K562 (cell line): ENCODE measurements at regions not wholly inside any gene's neighbourhood (a gene's known extent, or its start where the extent isn't known, plus 50 kb on each side); places are given as distances from the start of the nearest gene placed in this dataset.

Experiments used
- BRD4 ChIP-seq: fragments of 200-600 bp; sonication (generic); IDR thresholded peaks from 2 replicates; pipeline ENCODE4 v1.6.1; 2017; ENCODE audit warnings: inconsistent platforms
- BRD9 ChIP-seq: fragments of 450-650 bp; IDR thresholded peaks from 2 replicates; pipeline ENCODE4 v1.6.1; 2018; ENCODE audit warnings: low read depth; ENCODE audit not compliant: partially characterized antibody
- CBFA2T3 ChIP-seq: fragments of 450-650 bp; IDR thresholded peaks from 2 replicates; pipeline ENCODE4 v1.6.1; 2017
- CTBP1 ChIP-seq: fragments of 450-650 bp; IDR thresholded peaks from 2 replicates; pipeline ENCODE4 v1.6.1; 2016; ENCODE audit warnings: borderline replicate concordance
- DPF2 ChIP-seq: fragments of 450-650 bp; IDR thresholded peaks from 2 replicates; pipeline ENCODE4 v1.6.1; 2016
- EGR1 ChIP-seq: fragments of 450-650 bp; conservative IDR thresholded peaks from 2 replicates; pipeline ENCODE4 v1.6.1; 2017; ENCODE audit warnings: mild to moderate bottlenecking
- EZH2 ChIP-seq: IDR thresholded peaks from 2 replicates; pipeline ENCODE4 v1.6.1; 2012; ENCODE audit warnings: low read depth, mild to moderate bottlenecking, inconsistent platforms, low read length, borderline replicate concordance
- FOSL1 ChIP-seq: fragments of 200-800 bp; sonication (Bioruptor generic); conservative IDR thresholded peaks from 2 replicates; pipeline ENCODE4 v1.6.1; 2016; ENCODE audit warnings: missing genetic modification characterization, missing compliant biosample characterization
- FOXJ2 ChIP-seq: fragments of 200-800 bp; sonication (Bioruptor generic); IDR thresholded peaks from 2 replicates; pipeline ENCODE4 v1.6.1; 2016; ENCODE audit warnings: missing genetic modification characterization, missing compliant biosample characterization
- FOXM1 ChIP-seq, 2 experiments: fragments of 450-650 bp in 1 of 2; sonication (generic) in 1 of 2; formaldehyde crosslinking in 1 of 2; IDR thresholded peaks; 2 replicates each; pipeline versions ENCODE4 v1.6.1 to v1.9.0; 2017 to 2022; ENCODE audit warnings: low read depth in 2 of 2, mild to moderate bottlenecking in 2 of 2, missing genetic modification reagents in 1 of 2, moderate library complexity in 1 of 2
- HDAC2 ChIP-seq: fragments of 450-650 bp; IDR thresholded peaks from 2 replicates; pipeline ENCODE4 v1.6.1; 2016; ENCODE audit warnings: mild to moderate bottlenecking
- HEY1 ChIP-seq: fragments of 250-450 bp; sonication (Bioruptor Pico); IDR thresholded peaks from 2 replicates; pipeline ENCODE4 v1.5.0; 2020; ENCODE audit warnings: mild to moderate bottlenecking, moderate library complexity, borderline replicate concordance
- MTA1 ChIP-seq: fragments of 450-650 bp; IDR thresholded peaks from 2 replicates; pipeline ENCODE4 v1.6.1; 2017; ENCODE audit warnings: borderline replicate concordance
- MTA2 ChIP-seq: fragments of 450-650 bp; IDR thresholded peaks from 2 replicates; pipeline ENCODE4 v1.6.1; 2016; ENCODE audit warnings: low read depth
- NR3C1 ChIP-seq: sonication (generic); formaldehyde crosslinking; IDR thresholded peaks from 2 replicates; pipeline ENCODE4 v1.8.1; 2022; ENCODE audit warnings: missing genetic modification reagents
- SMARCC2 ChIP-seq: fragments of 450-650 bp; IDR thresholded peaks from 2 replicates; pipeline ENCODE4 v1.6.1; 2017; ENCODE audit warnings: antibody characterized with exemption, moderate library complexity, mild to moderate bottlenecking, low read depth
- SOX6 ChIP-seq: fragments of 450-650 bp; IDR thresholded peaks from 2 replicates; pipeline ENCODE4 v1.6.1; 2014; ENCODE audit warnings: mild to moderate bottlenecking
- SRF ChIP-seq, 2 experiments: fragments of 250-450, 450-650 bp in 1 of 2; sonication (Bioruptor Pico) in 1 of 2; sonication (generic) in 1 of 2; formaldehyde crosslinking; IDR thresholded peaks; 2 replicates each; pipeline versions ENCODE4 v1.5.0 to v1.5.1; 2020 to 2022; ENCODE audit warnings: mild to moderate bottlenecking in 1 of 2, missing genetic modification reagents in 1 of 2
- SRSF7 ChIP-seq: fragments of 200-400 bp; formaldehyde crosslinking; optimal IDR thresholded peaks from 2 replicates; pipeline ENCODE3; 2017; ENCODE audit warnings: mild to moderate bottlenecking, low read depth, low read length
- SUPT5H ChIP-seq: fragments of 450-650 bp; IDR thresholded peaks from 2 replicates; pipeline ENCODE4 v1.6.1; 2016
- ZBTB17 ChIP-seq: fragments of 450-650 bp; formaldehyde crosslinking; IDR thresholded peaks from 2 replicates; pipeline ENCODE4 v1.4.0; 2020; ENCODE audit warnings: mild to moderate bottlenecking
- ZNF134 ChIP-seq: fragments of 250-450 bp; sonication (Bioruptor Pico); conservative IDR thresholded peaks from 2 replicates; pipeline ENCODE4 v1.4.0; 2020
- ZNF444 ChIP-seq: fragments of 250-450 bp; sonication (Bioruptor Pico); IDR thresholded peaks from 2 replicates; pipeline ENCODE4 v1.4.0; 2020; ENCODE audit warnings: mild to moderate bottlenecking, moderate library complexity
- TF ChIP-seq, protein P1 (sequence below): fragments of 450-650 bp; IDR thresholded peaks from 2 replicates; pipeline ENCODE4 v1.6.1; 2018; ENCODE audit warnings: mild to moderate bottlenecking, low read depth; ENCODE audit not compliant: partially characterized antibody
- TF ChIP-seq, protein P2 (sequence below): fragments of 250-450 bp; sonication (Bioruptor Pico); IDR thresholded peaks from 2 replicates; pipeline ENCODE4 v1.8.0; 2022; ENCODE audit warnings: moderate library complexity, mild to moderate bottlenecking, inconsistent platforms
- TF ChIP-seq, protein P3 (sequence below): IDR thresholded peaks from 2 replicates; pipeline ENCODE4 v1.6.1; 2012; ENCODE audit warnings: low read depth, low read length, improper control_type of control experiment, borderline replicate concordance

DNA sequence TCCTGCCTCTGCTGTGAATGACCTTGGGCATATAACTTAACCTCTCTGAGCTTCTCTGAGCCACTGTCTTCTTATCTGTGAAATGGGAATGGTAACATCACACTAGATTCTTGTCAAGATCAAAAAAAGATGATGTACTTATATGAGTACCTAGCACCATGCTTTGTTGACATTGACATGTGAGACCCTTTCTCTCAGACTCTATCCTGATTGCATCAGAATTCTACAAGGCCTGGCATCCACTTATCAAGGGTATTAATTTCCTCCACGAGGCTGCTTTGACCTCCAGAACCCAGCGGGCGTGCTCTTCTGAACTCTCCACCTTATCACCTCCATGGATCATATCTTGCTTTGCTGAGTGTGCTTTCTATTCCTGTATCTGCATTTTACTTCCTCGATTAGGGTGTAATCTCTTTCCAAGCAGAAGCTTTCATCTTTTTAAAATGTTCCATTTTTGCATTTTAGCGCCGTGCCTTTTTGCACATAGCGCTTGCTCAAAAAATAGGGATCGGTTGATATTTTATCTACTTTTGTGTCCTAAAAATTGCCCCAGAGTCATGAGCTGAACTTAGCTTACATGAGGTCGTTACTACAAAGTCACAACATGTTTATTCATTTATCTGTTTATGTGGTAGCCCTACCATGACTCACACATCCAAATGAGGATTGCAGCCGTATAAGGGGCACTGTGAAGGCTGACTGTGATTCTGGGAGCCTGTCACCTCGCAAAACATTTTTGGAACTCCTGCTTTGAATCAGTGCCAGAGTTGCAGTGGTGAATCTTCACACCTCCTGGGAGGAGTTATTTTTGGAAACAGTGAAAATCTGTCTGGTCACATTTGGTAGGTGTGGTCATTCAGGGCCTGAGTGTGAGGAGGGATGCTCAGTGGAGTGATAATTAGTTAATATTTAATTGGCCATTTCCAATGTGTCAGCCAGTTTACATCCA is 63.2 kb downstream of the IER5 start (continued):
- TF ChIP-seq SRSF7 (no peak), MTA1 (peak; percentile 83), CBFA2T3 (peak; percentile 83), HEY1 (CRISPR knock-in tag) (peak; percentile 68; the same call in 1 of the 2 replicates), ZNF444 (CRISPR knock-in tag) (0 out of 2 replicates have a peak, but pooled peaks have one; percentile 16), MTA2 (peak; percentile 28; the same call in 1 of the 2 replicates), NR3C1 (CRISPR knock-in tag) (no peak), SUPT5H (no peak), HDAC2 (peak; percentile 70; the same call in 1 of the 2 replicates), EGR1 (0 out of 2 replicates have a peak, but pooled peaks have one; percentile 11), BRD4 (0 out of 2 replicates have a peak, but pooled peaks have one; percentile 18), ZBTB17 (CRISPR knock-in tag) (0 out of 2 replicates have a peak, but pooled peaks have one; percentile 39), SRF (CRISPR knock-in tag; IDR thresholded peaks at IDR 0.05) (peak in 1 of 2 experiments; percentile 82; a peak in 1 of 4 replicates), DPF2 (peak; percentile 85), EZH2 (no peak), SMARCC2 (peak; percentile 78), ZNF134 (no peak), FOXJ2 (tag) (peak; percentile 84), SOX6 (peak; percentile 60; the same call in 1 of the 2 replicates), BRD9 (peak; percentile 23), FOSL1 (tag) (peak; percentile 92), CTBP1 (peak; percentile 45), FOXM1 (IDR thresholded peaks at IDR 0.05; ENCODE audit: low read depth) (peak; percentile 67), FOXM1 (CRISPR knock-in tag; IDR thresholded peaks at IDR 0.05; ENCODE audit: low read depth) (no peak)
- TF ChIP-seq, protein P1, sequence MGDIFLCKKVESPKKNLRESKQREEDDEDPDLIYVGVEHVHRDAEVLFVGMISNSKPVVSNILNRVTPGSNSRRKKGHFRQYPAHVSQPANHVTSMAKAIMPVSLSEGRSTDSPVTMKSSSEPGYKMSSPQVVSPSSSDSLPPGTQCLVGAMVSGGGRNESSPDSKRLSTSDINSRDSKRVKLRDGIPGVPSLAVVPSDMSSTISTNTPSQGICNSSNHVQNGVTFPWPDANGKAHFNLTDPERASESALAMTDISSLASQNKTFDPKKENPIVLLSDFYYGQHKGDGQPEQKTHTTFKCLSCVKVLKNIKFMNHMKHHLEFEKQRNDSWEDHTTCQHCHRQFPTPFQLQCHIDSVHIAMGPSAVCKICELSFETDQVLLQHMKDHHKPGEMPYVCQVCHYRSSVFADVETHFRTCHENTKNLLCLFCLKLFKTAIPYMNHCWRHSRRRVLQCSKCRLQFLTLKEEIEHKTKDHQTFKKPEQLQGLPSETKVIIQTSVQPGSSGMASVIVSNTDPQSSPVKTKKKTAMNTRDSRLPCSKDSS, result no peak
- TF ChIP-seq, protein P2, sequence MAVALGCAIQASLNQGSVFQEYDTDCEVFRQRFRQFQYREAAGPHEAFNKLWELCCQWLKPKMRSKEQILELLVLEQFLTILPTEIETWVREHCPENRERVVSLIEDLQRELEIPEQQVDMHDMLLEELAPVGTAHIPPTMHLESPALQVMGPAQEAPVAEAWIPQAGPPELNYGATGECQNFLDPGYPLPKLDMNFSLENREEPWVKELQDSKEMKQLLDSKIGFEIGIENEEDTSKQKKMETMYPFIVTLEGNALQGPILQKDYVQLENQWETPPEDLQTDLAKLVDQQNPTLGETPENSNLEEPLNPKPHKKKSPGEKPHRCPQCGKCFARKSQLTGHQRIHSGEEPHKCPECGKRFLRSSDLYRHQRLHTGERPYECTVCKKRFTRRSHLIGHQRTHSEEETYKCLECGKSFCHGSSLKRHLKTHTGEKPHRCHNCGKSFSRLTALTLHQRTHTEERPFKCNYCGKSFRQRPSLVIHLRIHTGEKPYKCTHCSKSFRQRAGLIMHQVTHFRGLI (CRISPR knock-in tag), result 0 out of 2 replicates have a peak, but pooled peaks have one; percentile 5
- TF ChIP-seq, protein P3, sequence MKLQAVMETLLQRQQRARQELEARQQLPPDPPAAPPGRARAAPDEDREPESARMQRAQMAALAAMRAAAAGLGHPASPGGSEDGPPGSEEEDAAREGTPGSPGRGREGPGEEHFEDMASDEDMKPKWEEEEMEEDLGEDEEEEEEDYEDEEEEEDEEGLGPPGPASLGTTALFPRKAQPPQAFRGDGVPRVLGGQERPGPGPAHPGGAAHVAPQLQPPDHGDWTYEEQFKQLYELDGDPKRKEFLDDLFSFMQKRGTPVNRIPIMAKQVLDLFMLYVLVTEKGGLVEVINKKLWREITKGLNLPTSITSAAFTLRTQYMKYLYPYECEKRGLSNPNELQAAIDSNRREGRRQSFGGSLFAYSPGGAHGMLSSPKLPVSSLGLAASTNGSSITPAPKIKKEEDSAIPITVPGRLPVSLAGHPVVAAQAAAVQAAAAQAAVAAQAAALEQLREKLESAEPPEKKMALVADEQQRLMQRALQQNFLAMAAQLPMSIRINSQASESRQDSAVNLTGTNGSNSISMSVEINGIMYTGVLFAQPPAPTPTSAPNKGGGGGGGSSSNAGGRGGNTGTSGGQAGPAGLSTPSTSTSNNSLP, result 0 out of 2 replicates have a peak, but pooled peaks have one; percentile 38
